Kidney (tissue), 13 donors: ENCODE measurements at regions not wholly inside any gene's neighbourhood (a gene's known extent, or its start where the extent isn't known, plus 50 kb on each side); places are given as distances from the start of the nearest gene placed in this dataset.

Experiments used
- DNase-seq, 5 donors: peaks; one replicate each; pipeline ENCODE4 v3.0.0-alpha.2; 2013 to 2020
- FAIRE-seq: peaks from 2 replicates; lab custom pipeline; 2012; peaks lifted over from hg19 to GRCh38; lab: Jason Lieb, UNC
- H3K27ac ChIP-seq, 2 donors: one replicate each; pipeline ENCODE4 v1.7.0; 2013; ENCODE audit warnings: low read depth in 2 of 2, low read length in 2 of 2, inconsistent platforms in 1 of 2
- H3K27me3 ChIP-seq: one replicate; pipeline ENCODE4 v1.7.1; 2013; ENCODE audit warnings: low read length, inconsistent platforms; ENCODE audit not compliant: control insufficient read depth, insufficient read depth
- H3K36me3 ChIP-seq, 3 donors: one replicate each; pipeline versions ENCODE4 v1.7.0 to v1.7.1; 2013; ENCODE audit warnings: low read length in 3 of 3, control low read depth in 1 of 3, inconsistent platforms in 1 of 3; ENCODE audit not compliant: insufficient read depth in 3 of 3, control insufficient read depth in 2 of 3
- H3K4me1 ChIP-seq, 3 donors: one replicate each; pipeline versions ENCODE4 v1.7.0 to v1.7.1; 2013; ENCODE audit warnings: low read length in 3 of 3, inconsistent platforms in 1 of 3, low read depth in 1 of 3; ENCODE audit not compliant: control insufficient read depth in 2 of 3, insufficient read depth in 2 of 3
- H3K4me3 ChIP-seq, 3 donors: one replicate each; pipeline versions ENCODE4 v1.7.0 to v1.8.1; 2013; ENCODE audit warnings: low read length in 3 of 3, control low read depth in 1 of 3, inconsistent platforms in 1 of 3
- H3K9ac ChIP-seq, 3 donors: one replicate each; pipeline versions ENCODE4 v1.7.0 to v1.7.1; 2013; ENCODE audit warnings: low read length in 3 of 3, control low read depth in 1 of 3, inconsistent platforms in 1 of 3
- H3K9me3 ChIP-seq, 3 donors: one replicate each; pipeline versions ENCODE4 v1.7.0 to v1.7.1; 2013; ENCODE audit warnings: low read length in 3 of 3, control low read depth in 1 of 3, inconsistent platforms in 1 of 3; ENCODE audit not compliant: control insufficient read depth in 2 of 3, insufficient read depth in 1 of 3
- intact Hi-C: fragments of 100-400 bp; cut with DNase I; formaldehyde crosslinking; loops from one replicate; pipeline ENCODE4 v1.11.1; 2022
- TF ChIP-seq, protein P1 (sequence below): IDR thresholded peaks from 3 replicates; pipeline ENCODE4 v1.5.1; 2012; ENCODE audit warnings: mild to moderate bottlenecking, moderate library complexity, borderline replicate concordance; ENCODE audit not compliant: insufficient read depth; ENCODE audit errors: extremely low read depth
- donor health status: control.
- donor health status: control.
- donor health status: control.
- donor health status: control.
- donor health status: control.
- donor health status: DM: yes; HTN: yes; CAD: no.
- donor health status: Normal renal cell carcinoma (clear cell type).

DNA sequence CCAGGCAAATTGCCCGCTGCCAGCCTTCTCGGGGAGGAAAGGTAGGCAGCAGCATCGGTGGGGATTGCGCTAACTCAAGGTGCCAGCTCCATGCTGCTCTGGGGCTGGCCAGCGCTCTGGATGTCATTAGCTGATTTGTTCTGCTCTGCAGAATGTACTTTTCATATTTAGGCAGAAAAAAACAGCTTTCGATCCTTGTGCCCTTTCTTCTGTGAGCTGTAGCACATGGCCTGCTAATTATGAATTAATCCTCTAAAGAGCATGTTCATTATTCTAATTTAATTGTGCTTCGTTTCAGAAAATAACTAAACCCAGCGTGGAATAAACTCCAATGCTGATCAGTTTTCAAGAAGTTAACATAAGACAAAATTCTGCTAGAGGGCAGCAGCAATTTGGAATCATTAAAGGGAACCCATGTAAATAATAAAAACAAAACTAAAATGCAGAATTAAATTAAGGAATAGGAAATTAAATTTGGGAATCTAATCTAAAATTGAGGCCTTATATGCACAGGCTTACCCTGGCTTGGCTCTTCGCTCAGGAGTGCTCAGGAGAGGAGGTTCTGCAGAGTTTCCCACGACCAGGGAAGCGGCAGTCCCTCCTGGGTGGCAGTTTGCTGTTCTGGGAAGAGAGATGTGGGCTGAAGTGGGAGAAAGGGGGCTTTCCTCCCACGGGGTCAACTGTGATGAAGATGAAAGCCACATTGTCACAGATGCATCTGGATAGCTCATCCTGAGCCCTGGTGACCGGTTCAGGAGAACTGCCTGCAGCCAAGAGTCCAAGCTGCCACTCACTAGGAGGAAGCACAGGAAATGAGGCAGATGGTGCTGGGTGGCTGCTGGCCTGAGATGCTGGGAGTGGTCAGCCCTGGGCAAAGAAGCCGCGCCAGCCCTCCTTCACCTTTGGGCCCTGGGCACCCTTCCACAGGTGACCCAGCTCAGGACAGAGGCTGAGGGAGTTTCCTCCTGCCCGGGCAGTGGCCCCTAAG lies 93.2 kb upstream of the PKDCC start:
- intact Hi-C loops, result no loop called here
- H3K4me3 ChIP-seq, result no peak overlapping the region
- FAIRE-seq (no peak), DNase-seq (no peak)
- H3K9ac ChIP-seq, result no peak overlapping the region
- no peaks in the 10 kb centered on the region for H3K9me3 ChIP-seq
- H3K27ac ChIP-seq, result no peak overlapping the region
- no peaks in the 10 kb centered on the region for H3K36me3 ChIP-seq
- peaks cover 0 to 2% (median 0%) of the 10 kb centered on the region in 3 donors for H3K4me1 ChIP-seq
- TF ChIP-seq, protein P1, sequence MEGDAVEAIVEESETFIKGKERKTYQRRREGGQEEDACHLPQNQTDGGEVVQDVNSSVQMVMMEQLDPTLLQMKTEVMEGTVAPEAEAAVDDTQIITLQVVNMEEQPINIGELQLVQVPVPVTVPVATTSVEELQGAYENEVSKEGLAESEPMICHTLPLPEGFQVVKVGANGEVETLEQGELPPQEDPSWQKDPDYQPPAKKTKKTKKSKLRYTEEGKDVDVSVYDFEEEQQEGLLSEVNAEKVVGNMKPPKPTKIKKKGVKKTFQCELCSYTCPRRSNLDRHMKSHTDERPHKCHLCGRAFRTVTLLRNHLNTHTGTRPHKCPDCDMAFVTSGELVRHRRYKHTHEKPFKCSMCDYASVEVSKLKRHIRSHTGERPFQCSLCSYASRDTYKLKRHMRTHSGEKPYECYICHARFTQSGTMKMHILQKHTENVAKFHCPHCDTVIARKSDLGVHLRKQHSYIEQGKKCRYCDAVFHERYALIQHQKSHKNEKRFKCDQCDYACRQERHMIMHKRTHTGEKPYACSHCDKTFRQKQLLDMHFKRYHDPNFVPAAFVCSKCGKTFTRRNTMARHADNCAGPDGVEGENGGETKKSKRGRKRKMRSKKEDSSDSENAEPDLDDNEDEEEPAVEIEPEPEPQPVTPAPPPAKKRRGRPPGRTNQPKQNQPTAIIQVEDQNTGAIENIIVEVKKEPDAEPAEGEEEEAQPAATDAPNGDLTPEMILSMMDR, result no peak
- H3K27me3 ChIP-seq, result no peaks in the 10 kb centered on the region

DNA sequence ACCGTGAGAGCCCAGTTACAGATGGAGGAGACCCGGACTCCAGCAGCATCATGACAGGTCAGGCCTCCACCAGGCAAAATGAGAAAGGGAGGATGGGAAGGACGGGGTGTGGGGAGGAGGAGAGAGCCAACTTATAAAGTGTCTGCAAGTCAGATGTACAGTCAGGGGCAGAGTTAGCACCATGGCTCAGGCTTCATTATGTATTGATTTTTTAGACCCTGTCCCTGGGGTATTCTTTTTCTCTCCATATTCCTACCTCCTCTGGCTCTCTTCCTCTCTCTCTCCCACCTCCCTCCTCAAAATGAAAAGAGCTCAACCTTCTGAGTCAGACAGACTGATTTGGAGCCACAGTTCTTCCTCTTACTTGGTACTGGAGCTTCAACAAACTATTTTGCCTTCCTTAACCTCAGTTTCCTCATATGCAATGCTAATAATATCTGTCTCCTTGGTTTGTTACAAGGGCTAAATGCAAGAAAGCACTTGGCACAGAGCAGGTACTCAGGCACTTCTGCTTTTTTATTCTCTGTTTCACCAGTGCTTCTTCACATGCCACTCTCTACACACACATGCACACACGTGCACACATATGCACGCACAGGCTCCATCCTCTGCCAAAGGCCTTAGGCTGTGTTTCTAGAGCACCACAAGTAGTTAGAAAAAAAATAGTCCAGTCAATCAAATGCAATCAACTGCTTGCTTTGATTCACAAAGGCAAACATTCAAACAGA lies 92.3 kb upstream of the PKDCC start:
- Histone ChIP-seq H3K9ac (no peak overlapping the region), H3K4me3 (no peak overlapping the region), H3K4me1 (peaks cover 0 to 2% (median 0%) of the 10 kb centered on the region in 3 donors), H3K27ac (no peak overlapping the region), H3K36me3 (no peaks in the 10 kb centered on the region), H3K9me3 (no peaks in the 10 kb centered on the region), H3K27me3 (no peaks in the 10 kb centered on the region)
- intact Hi-C loops, result no loop called here
- TF ChIP-seq, protein P1, result no peak
- DNase-seq (no peak), FAIRE-seq (no peak)

GRCh38 chr2:41957431-41957830 lies 90.4 kb upstream of the PKDCC start:
- H3K9me3 ChIP-seq, result no peaks in the 10 kb centered on the region
- no peak overlapping the region for H3K9ac ChIP-seq
- FAIRE-seq (no peak), DNase-seq (no peak)
- H3K27ac ChIP-seq, result no peak overlapping the region
- H3K4me1 ChIP-seq, result peaks cover 0 to 2% (median 0%) of the 10 kb centered on the region in 3 donors
- intact Hi-C loops, result no loop called here
- H3K36me3 ChIP-seq, result no peaks in the 10 kb centered on the region
- no peak overlapping the region for H3K4me3 ChIP-seq
- TF ChIP-seq, protein P1, result no peak
- H3K27me3 ChIP-seq, result no peaks in the 10 kb centered on the region
